Liver (tissue), 3 donors: ENCODE measurements at regions not wholly inside any gene's neighbourhood (a gene's known extent, or its start where the extent isn't known, plus 50 kb on each side); places are given as distances from the start of the nearest gene placed in this dataset.

Experiments used
- EGR1 ChIP-seq, 2 donors: IDR thresholded peaks; 2 replicates each; pipeline ENCODE4 v1.6.1; 2016 to 2018; ENCODE audit warnings: antibody characterized with exemption in 2 of 2, low read depth in 2 of 2
- FOXA1 ChIP-seq: IDR thresholded peaks from 2 replicates; pipeline ENCODE4 v1.6.1; 2016; ENCODE audit warnings: antibody characterized with exemption
- GABPA ChIP-seq, 2 donors: IDR thresholded peaks in 1 of 2; conservative IDR thresholded peaks in 1 of 2; 2 replicates each; pipeline ENCODE4 v1.6.1; 2016; ENCODE audit warnings: antibody characterized with exemption in 2 of 2, mild to moderate bottlenecking in 1 of 2, moderate library complexity in 1 of 2
- JUND ChIP-seq, 2 donors: IDR thresholded peaks; 2 replicates each; pipeline ENCODE4 v1.6.1; 2016; ENCODE audit warnings: antibody characterized with exemption in 2 of 2
- RAD21 ChIP-seq, 2 donors: IDR thresholded peaks; 2 replicates each; pipeline ENCODE4 v1.6.1; 2016; ENCODE audit warnings: antibody characterized with exemption in 2 of 2, mild to moderate bottlenecking in 2 of 2
- SP1 ChIP-seq: IDR thresholded peaks from 2 replicates; pipeline ENCODE4 v1.6.1; 2018; ENCODE audit warnings: antibody characterized with exemption, mild to moderate bottlenecking
- TAF1 ChIP-seq: conservative IDR thresholded peaks from 2 replicates; pipeline ENCODE4 v1.6.1; 2016; ENCODE audit warnings: antibody characterized with exemption, mild to moderate bottlenecking
- YY1 ChIP-seq: IDR thresholded peaks from 2 replicates; pipeline ENCODE4 v1.6.1; 2016; ENCODE audit warnings: antibody characterized with exemption, mild to moderate bottlenecking
- TF ChIP-seq, protein P1 (sequence below): IDR thresholded peaks from 2 replicates; pipeline ENCODE4 v1.6.1; 2016; ENCODE audit warnings: antibody characterized with exemption, mild to moderate bottlenecking
- TF ChIP-seq, protein P2 (sequence below): fragments of 150-350 bp; IDR thresholded peaks from 2 replicates; pipeline ENCODE4 v1.5.1; 2017; ENCODE audit warnings: improper control_type of control experiment, low read depth, low read length; ENCODE audit not compliant: missing input control
- TF ChIP-seq, protein P3 (sequence below): IDR thresholded peaks from 2 replicates; pipeline ENCODE4 v1.6.1; 2016; ENCODE audit warnings: antibody characterized with exemption
- donor health status: healthy.
- donor health status: healthy.

DNA sequence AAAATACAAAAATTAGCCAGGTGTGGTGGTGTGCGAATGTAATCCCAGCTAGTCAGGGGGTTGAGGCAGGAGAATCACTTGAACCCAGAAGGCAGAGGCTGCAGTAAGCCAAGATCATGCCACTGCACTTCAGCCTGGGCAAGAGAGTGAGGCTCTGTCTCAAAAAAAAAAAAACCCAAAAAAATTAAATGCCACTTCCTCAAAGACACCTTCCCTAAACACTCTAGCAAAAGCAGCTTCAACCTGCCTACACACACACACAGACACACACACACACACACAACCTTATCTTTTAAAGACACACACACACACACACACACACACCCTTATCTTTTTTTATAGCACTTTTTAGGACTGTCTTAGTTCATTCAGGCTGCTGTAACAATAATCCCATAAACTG lies 201.7 kb upstream of the PSMD7 start:
- TF ChIP-seq, protein P1, sequence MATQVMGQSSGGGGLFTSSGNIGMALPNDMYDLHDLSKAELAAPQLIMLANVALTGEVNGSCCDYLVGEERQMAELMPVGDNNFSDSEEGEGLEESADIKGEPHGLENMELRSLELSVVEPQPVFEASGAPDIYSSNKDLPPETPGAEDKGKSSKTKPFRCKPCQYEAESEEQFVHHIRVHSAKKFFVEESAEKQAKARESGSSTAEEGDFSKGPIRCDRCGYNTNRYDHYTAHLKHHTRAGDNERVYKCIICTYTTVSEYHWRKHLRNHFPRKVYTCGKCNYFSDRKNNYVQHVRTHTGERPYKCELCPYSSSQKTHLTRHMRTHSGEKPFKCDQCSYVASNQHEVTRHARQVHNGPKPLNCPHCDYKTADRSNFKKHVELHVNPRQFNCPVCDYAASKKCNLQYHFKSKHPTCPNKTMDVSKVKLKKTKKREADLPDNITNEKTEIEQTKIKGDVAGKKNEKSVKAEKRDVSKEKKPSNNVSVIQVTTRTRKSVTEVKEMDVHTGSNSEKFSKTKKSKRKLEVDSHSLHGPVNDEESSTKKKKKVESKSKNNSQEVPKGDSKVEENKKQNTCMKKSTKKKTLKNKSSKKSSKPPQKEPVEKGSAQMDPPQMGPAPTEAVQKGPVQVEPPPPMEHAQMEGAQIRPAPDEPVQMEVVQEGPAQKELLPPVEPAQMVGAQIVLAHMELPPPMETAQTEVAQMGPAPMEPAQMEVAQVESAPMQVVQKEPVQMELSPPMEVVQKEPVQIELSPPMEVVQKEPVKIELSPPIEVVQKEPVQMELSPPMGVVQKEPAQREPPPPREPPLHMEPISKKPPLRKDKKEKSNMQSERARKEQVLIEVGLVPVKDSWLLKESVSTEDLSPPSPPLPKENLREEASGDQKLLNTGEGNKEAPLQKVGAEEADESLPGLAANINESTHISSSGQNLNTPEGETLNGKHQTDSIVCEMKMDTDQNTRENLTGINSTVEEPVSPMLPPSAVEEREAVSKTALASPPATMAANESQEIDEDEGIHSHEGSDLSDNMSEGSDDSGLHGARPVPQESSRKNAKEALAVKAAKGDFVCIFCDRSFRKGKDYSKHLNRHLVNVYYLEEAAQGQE = no peak
- TF ChIP-seq, protein P2, sequence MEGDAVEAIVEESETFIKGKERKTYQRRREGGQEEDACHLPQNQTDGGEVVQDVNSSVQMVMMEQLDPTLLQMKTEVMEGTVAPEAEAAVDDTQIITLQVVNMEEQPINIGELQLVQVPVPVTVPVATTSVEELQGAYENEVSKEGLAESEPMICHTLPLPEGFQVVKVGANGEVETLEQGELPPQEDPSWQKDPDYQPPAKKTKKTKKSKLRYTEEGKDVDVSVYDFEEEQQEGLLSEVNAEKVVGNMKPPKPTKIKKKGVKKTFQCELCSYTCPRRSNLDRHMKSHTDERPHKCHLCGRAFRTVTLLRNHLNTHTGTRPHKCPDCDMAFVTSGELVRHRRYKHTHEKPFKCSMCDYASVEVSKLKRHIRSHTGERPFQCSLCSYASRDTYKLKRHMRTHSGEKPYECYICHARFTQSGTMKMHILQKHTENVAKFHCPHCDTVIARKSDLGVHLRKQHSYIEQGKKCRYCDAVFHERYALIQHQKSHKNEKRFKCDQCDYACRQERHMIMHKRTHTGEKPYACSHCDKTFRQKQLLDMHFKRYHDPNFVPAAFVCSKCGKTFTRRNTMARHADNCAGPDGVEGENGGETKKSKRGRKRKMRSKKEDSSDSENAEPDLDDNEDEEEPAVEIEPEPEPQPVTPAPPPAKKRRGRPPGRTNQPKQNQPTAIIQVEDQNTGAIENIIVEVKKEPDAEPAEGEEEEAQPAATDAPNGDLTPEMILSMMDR = no peak
- TF ChIP-seq YY1 (no peak), TAF1 (no peak), RAD21 (IDR thresholded peaks at IDR 0.05) (no peak), JUND (IDR thresholded peaks at IDR 0.05) (no peak), GABPA (IDR thresholded peaks at IDR 0.05 in 1 of 2, conservative IDR thresholded peaks at IDR 0.05 in 1 of 2) (no peak), EGR1 (IDR thresholded peaks at IDR 0.05; ENCODE audit: low read depth in 2 of 2) (no peak), FOXA1 (no peak), SP1 (no peak)
- TF ChIP-seq, protein P3, sequence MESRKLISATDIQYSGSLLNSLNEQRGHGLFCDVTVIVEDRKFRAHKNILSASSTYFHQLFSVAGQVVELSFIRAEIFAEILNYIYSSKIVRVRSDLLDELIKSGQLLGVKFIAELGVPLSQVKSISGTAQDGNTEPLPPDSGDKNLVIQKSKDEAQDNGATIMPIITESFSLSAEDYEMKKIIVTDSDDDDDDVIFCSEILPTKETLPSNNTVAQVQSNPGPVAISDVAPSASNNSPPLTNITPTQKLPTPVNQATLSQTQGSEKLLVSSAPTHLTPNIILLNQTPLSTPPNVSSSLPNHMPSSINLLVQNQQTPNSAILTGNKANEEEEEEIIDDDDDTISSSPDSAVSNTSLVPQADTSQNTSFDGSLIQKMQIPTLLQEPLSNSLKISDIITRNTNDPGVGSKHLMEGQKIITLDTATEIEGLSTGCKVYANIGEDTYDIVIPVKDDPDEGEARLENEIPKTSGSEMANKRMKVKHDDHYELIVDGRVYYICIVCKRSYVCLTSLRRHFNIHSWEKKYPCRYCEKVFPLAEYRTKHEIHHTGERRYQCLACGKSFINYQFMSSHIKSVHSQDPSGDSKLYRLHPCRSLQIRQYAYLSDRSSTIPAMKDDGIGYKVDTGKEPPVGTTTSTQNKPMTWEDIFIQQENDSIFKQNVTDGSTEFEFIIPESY = no peak
